DMS114 treated with DMSO at 0.1 percent for 48 hours (cell line): ENCODE measurements at regions not wholly inside any gene's neighbourhood (a gene's known extent, or its start where the extent isn't known, plus 50 kb on each side); places are given as distances from the start of the nearest gene placed in this dataset.

Experiments used
- DNase-seq: peaks from one replicate; lab custom pipeline; 2025; ENCODE audit not compliant: unreplicated experiment; lab: John Stamatoyannopoulos, UW

DNA sequence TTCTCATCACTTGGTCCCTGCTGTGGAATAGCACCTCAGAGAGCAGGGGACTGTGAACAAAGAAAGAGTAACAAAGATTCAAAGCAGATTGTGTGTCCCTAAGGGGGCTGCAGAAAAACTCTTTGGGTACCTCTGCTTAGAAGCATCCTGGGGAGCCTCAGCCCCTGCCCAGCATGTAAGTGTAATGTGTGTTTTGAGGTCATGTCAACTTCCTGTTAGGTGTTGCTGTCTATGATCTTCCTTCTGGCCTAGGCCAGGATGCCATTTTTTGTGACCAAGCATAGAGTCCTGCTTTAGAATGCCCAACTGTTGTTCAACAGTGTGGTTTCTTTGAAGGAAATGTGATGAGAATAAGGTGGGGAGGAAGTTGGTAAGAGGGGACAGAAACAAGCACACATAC is 77.1 kb upstream of the BCL6 start:
- DNase-seq, result no peak

GRCh38 chr3:187823746-187824145 is 78.5 kb upstream of the BCL6 start:
- DNase-seq, result no peak

GRCh38 chr3:187827723-187828122 is 82.5 kb upstream of the BCL6 start:
- no peak for DNase-seq

GRCh38 chr3:187828579-187829452 is 83.5 kb upstream of the BCL6 start:
- no peak for DNase-seq

GRCh38 chr3:187830181-187830580 is 84.9 kb upstream of the BCL6 start:
- DNase-seq, result no peak

GRCh38 chr3:187831125-187832051 is 86.1 kb upstream of the BCL6 start:
- DNase-seq, result no peak

DNA sequence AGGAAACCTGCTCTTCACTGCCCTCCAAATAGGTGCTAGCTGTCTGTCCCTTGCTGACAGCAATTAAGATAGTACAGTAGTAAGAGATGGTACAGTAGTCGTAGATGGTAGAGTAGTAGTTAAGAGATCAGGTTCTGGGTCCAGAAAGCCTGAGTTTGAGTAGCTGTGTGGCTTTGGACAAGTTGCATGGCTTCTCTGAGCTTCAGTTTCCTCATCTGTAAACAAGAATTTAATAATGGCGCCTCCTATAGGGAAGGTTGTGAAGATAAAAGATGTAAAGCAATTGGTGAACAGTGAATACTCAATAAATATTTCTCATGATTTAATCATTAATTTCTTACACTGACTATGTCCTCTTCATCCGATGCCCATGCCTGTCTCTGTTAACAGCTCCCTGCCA is 86.9 kb upstream of the BCL6 start:
- no peak for DNase-seq

GRCh38 chr3:187833375-187833774 is 88.1 kb upstream of the BCL6 start:
- no peak for DNase-seq

- DNase-seq, result no peak
These were observed 88.7 kb upstream of the BCL6 start for GRCh38 chr3:187833799-187834578.

DNA sequence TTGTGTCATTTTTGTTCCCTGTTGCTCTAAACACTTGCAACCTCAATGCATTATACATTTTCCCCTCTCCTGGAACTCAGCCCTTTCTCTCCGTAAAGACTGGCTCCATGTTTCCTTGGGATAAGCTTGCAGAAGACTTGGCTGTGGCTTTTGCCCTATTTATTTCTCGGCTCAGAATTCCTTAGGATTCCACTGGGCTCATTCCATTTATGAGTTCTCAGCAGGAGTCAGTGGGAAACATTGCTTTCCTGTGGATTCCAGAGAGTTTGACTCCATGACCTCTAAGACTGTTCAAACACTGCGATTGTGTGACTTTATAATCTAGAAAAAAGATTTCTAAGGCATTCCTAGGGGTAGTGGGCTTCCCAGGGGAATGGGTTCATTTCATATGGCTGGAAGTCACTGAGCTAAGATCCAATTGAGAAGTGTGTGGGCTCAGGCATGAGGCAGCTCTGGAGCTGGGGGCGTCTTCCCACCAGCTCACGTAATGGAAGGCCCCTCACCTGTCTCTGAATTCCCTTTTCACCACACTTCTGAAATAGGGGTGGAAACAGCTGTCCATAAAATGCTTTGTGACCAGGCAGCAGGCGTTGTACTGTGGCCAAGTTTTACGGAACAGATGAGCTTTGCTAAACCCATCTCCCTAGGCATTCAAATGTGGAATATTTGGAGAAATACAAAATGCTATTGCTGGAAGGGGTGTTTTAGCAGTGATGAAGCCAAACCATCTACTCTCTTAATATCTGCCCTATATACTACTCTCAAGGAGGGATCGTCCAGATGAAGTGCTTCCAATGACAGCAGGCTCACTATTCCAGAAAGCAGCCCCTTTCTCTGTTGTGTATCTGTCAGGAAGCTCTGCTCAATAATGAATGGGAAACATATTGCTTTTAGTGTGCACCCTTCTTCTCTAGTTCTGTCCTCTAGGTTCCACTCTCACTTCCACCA is 91.8 kb upstream of the BCL6 start:
- no peak for DNase-seq

GRCh38 chr3:187838016-187838540 is 92.8 kb upstream of the BCL6 start:
- no peak for DNase-seq

GRCh38 chr3:187839422-187839821 is 94.2 kb upstream of the BCL6 start:
- no peak for DNase-seq

GRCh38 chr3:187840856-187841255 is 95.6 kb upstream of the BCL6 start:
- DNase-seq, result no peak

DNA sequence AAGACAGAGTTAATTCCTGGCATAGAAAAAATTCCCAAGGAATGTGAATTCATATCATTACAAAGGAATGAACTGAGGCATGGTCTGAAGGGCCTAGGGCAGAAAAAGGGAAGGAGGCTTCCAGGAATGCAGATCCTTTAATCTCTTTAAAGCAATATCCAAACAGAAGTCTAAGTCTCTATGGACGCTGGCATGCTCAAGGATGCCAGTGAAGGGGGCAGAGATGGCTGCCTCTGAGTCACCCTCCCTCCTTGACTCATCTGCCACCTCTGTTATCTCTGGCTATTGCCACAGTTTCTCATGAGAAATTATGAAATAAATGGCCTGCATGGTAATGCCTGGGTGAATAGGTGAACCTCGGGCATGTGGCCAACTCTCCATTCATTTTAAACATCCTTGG is 96.3 kb upstream of the BCL6 start:
- DNase-seq, result no peak

GRCh38 chr3:187843654-187844053 is 98.4 kb upstream of the BCL6 start:
- no peak for DNase-seq

DNA sequence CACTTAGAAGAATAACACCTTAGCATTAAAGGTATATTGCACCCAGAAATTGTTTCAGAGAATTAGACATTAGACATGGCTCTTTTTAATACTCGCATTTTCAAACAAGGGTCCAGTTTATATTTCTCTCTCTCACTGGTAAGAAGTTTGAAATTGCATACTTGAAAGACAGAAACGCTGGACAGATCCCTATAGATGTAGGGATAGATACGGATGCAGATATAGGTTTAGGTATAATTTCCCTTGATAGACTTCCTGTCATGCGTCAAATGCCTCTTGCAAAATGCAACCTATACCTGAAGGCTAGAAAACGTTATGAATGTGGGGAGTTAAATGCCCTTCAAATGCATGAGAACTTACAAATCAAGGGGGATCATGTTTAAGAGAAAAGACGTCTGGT is 99.4 kb upstream of the BCL6 start:
- no peak for DNase-seq

GRCh38 chr3:187845826-187846225 is 100.6 kb upstream of the BCL6 start:
- no peak for DNase-seq

- DNase-seq, result no peak
These were observed 103.1 kb upstream of the BCL6 start for GRCh38 chr3:187848401-187848800.

DNA sequence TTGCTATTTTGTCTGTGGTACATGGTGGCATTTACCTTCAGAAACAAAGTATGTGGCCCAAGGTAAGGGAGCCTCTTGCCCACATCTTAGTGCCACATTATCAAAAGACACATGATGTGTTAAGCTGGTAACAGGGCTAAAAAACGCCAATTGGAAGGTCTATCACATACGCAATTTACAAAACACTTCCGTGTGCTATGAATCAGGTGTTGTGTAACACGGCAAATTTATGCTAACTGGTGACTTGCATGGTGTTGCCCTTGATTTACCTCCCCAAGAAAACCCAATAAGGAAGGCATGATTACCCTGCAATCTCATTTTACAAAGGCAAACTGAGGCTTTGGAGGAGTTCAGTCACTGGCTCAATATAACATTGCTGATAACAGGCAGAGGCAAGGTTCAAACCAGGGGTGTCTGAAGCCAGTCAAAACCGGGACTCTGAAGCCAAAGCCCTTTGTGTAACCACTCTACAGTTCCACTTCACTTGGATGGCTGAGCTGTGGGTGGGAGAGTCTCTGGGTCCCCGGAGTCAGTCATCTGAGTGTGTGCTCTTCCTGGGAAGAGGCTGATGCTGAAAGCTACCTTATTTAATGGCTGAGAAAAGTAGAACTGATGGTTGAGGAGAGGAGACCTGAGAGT is 103.9 kb upstream of the BCL6 start:
- DNase-seq, result no peak
